ENCODE measurements at regions not wholly inside any gene's neighbourhood (a gene's known extent, or its start where the extent isn't known, plus 50 kb on each side); places are given as distances from the start of the nearest gene placed in this dataset.

GRCh38 chr7:46583656-46584055 lies 662.6 kb upstream of the IGFBP3 start:
- intact Hi-C loops (cut with micrococcal nuclease) = no loop called here
- Mint-ChIP-seq H3K9me3 (no peaks in the 10 kb centered on the region), H3K36me3 (ENCODE audit: low read depth) (no peaks in the 10 kb centered on the region), H3K4me1 (ENCODE audit: low read depth) (no peaks in the 10 kb centered on the region), H3K27me3 (no peaks in the 10 kb centered on the region), H3K4me3 (no peak overlapping the region), H3K27ac (no peak overlapping the region)
- no peak for DNase-seq
- ChIA-PET CTCF (no interaction called here), POLR2A (no interaction called here)
- no peak for ATAC-seq
- no peak for TF ChIP-seq CTCF (IDR thresholded peaks at IDR 0.05)

- no peaks in the 10 kb centered on the region for H3K27me3 Mint-ChIP-seq
- H3K27ac Mint-ChIP-seq = no peak overlapping the region
- intact Hi-C loops (cut with micrococcal nuclease) = no loop called here
- DNase-seq (no peak), ATAC-seq (no peak)
- H3K4me3 Mint-ChIP-seq = no peak overlapping the region
- POLR2A ChIA-PET = no interaction called here
- CTCF ChIA-PET = no interaction called here
- H3K9me3 Mint-ChIP-seq = peaks cover 1% of the 10 kb centered on the region
- no peaks in the 10 kb centered on the region for H3K4me1 Mint-ChIP-seq (ENCODE audit: low read depth)
- H3K36me3 Mint-ChIP-seq (ENCODE audit: low read depth) = no peaks in the 10 kb centered on the region
- no peak for TF ChIP-seq CTCF (IDR thresholded peaks at IDR 0.05)
These were observed 660.2 kb upstream of the IGFBP3 start for GRCh38 chr7:46581268-46581667.

GRCh38 chr7:46580766-46581165 lies 659.7 kb upstream of the IGFBP3 start:
- ChIA-PET CTCF (no interaction called here), POLR2A (no interaction called here)
- Mint-ChIP-seq H3K4me3 (no peak overlapping the region), H3K36me3 (ENCODE audit: low read depth) (no peaks in the 10 kb centered on the region), H3K9me3 (peaks cover 1% of the 10 kb centered on the region), H3K27me3 (no peaks in the 10 kb centered on the region), H3K4me1 (ENCODE audit: low read depth) (no peaks in the 10 kb centered on the region), H3K27ac (no peak overlapping the region)
- ATAC-seq (no peak), DNase-seq (no peak)
- intact Hi-C loops (cut with micrococcal nuclease) = no loop called here
- TF ChIP-seq CTCF (IDR thresholded peaks at IDR 0.05) = no peak

- POLR2A ChIA-PET = no interaction called here
- no peaks in the 10 kb centered on the region for H3K36me3 Mint-ChIP-seq (ENCODE audit: low read depth)
- H3K27me3 Mint-ChIP-seq = no peaks in the 10 kb centered on the region
- intact Hi-C loops (cut with micrococcal nuclease) = no loop called here
- H3K4me1 Mint-ChIP-seq (ENCODE audit: low read depth) = no peaks in the 10 kb centered on the region
- DNase-seq = no peak
- H3K27ac Mint-ChIP-seq = no peak overlapping the region
- H3K9me3 Mint-ChIP-seq = peaks cover 3% of the 10 kb centered on the region
- no peak overlapping the region for H3K4me3 Mint-ChIP-seq
- CTCF ChIA-PET = no interaction called here
- no peak for ATAC-seq
- TF ChIP-seq CTCF (IDR thresholded peaks at IDR 0.05) = no peak
These were observed 656.3 kb upstream of the IGFBP3 start for GRCh38 chr7:46577394-46577793.

- Mint-ChIP-seq H3K27ac (no peak overlapping the region), H3K36me3 (ENCODE audit: low read depth) (no peaks in the 10 kb centered on the region), H3K4me1 (ENCODE audit: low read depth) (no peaks in the 10 kb centered on the region), H3K4me3 (no peak overlapping the region), H3K9me3 (peaks cover 7% of the 10 kb centered on the region), H3K27me3 (no peaks in the 10 kb centered on the region)
- no peak for TF ChIP-seq CTCF (IDR thresholded peaks at IDR 0.05)
- CTCF ChIA-PET = no interaction called here
- POLR2A ChIA-PET = no interaction called here
- ATAC-seq = no peak
- intact Hi-C loops (cut with micrococcal nuclease) = no loop called here
- DNase-seq = no peak
These were observed 655.9 kb upstream of the IGFBP3 start for GRCh38 chr7:46576950-46577349.
